ENCODE measurements at regions not wholly inside any gene's neighbourhood (a gene's known extent, or its start where the extent isn't known, plus 50 kb on each side); places are given as distances from the start of the nearest gene placed in this dataset.

DNA sequence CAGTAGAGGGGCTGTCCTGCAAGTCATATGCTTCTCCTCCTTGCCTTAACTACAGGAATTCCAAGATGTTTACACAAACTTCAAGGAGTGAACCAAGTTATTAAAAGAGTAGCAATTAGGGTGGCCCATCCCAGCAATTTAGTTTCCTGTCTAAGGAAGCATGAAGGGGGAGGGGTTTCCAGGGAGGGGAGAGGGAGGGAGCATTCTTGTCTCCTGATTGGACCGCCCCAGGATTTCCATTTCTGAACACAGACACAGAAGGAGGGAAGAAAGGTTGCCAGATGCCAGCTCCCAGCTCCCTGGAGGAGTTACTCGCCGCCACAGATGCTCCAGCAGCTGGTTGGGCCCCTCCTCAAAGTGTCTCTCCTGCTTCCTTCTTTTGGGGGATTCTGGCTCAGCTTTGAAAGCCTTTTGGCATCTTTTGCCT, 107.6 kb downstream of the TRIB2 start (continued):
- TF ChIP-seq, protein P1, sequence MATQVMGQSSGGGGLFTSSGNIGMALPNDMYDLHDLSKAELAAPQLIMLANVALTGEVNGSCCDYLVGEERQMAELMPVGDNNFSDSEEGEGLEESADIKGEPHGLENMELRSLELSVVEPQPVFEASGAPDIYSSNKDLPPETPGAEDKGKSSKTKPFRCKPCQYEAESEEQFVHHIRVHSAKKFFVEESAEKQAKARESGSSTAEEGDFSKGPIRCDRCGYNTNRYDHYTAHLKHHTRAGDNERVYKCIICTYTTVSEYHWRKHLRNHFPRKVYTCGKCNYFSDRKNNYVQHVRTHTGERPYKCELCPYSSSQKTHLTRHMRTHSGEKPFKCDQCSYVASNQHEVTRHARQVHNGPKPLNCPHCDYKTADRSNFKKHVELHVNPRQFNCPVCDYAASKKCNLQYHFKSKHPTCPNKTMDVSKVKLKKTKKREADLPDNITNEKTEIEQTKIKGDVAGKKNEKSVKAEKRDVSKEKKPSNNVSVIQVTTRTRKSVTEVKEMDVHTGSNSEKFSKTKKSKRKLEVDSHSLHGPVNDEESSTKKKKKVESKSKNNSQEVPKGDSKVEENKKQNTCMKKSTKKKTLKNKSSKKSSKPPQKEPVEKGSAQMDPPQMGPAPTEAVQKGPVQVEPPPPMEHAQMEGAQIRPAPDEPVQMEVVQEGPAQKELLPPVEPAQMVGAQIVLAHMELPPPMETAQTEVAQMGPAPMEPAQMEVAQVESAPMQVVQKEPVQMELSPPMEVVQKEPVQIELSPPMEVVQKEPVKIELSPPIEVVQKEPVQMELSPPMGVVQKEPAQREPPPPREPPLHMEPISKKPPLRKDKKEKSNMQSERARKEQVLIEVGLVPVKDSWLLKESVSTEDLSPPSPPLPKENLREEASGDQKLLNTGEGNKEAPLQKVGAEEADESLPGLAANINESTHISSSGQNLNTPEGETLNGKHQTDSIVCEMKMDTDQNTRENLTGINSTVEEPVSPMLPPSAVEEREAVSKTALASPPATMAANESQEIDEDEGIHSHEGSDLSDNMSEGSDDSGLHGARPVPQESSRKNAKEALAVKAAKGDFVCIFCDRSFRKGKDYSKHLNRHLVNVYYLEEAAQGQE (IDR thresholded peaks at IDR 0.05; ENCODE audit: unreplicated experiment): no peak
- TF ChIP-seq ZNF331 (CRISPR knock-in tag; IDR thresholded peaks at IDR 0.05; ENCODE audit: low read depth): no peak

DNA sequence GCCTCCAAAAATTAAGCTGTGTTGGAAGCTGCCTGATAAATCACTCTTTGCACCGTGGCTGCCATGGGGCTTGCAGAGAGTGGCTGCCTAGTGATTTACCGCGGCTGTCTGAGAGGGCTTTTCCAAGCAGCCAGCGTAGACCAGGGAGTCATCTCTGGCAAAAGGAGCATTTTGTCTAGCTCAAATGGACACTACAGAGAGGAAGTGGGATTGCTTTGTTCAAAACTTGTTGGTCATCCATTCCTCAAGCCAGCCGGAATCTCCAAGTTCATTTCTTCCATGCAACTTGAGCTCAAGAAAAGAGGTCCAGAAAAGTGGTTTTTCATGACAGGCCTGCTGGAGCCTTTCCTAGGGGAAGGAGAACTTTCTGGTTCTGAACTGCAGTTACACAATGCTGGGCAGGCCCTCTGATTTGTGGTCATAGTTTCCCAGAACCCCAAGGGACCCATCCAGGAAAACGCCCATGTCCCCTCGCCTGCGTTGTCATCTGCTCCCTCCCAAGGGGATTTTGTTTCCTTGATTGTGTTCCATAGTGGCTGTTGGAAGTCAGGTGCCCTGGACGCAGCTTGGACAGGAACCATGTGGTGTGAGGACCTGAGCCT, 108.1 kb downstream of the TRIB2 start:
- DNase-seq (ENCODE audit: low spot score) (no peak), ATAC-seq (no peak)
- Histone ChIP-seq H2AFZ (peak overlapping the region; percentile 76; the same call in 1 of the 2 replicates), H3K9me2 (ENCODE audit: insufficient read depth) (peaks cover 8% of the 10 kb centered on the region; the same call in 1 of the 2 replicates), H3K36me3 (ENCODE audit: insufficient read depth) (no peaks in the 10 kb centered on the region), H3K79me2 (replicated peaks; ENCODE audit: insufficient read depth) (no peaks in the 10 kb centered on the region), H3K4me2 (no peak overlapping the region), H4K20me1 (replicated peaks; ENCODE audit: insufficient read depth) (no peaks in the 10 kb centered on the region), H3F3A (replicated peaks; ENCODE audit: low read depth) (no peaks in the 10 kb centered on the region), H3K27me3 (ENCODE audit: insufficient read depth) (no peaks in the 10 kb centered on the region), H3K4me3 (no peak overlapping the region), H3K4me1 (ENCODE audit: insufficient read depth) (peaks cover 9% of the 10 kb centered on the region; the same call in 1 of the 2 replicates), H3K27ac (ENCODE audit: low read depth) (no peak overlapping the region)
- Mint-ChIP-seq H3K9me3 (no peaks in the 10 kb centered on the region), H3K36me3 (ENCODE audit: low read depth) (no peaks in the 10 kb centered on the region), H3K4me1 (peaks cover 16% of the 10 kb centered on the region), H3K27ac (no peak overlapping the region), H3K27me3 (ENCODE audit: insufficient read depth, low read depth, poor library complexity) (peaks cover 5% of the 10 kb centered on the region), H3K4me3 (no peak overlapping the region)
- TF ChIP-seq EZH2 (IDR thresholded peaks at IDR 0.05; ENCODE audit: low read depth, unreplicated experiment) (no peak), CREB1 (CRISPR knock-in tag; IDR thresholded peaks at IDR 0.05; ENCODE audit: low read depth) (no peak), NANOG (IDR thresholded peaks at IDR 0.05; ENCODE audit: borderline replicate concordance) (no peak), EZH2phosphoT487 (IDR thresholded peaks at IDR 0.05; ENCODE audit: unreplicated experiment) (no peak), POLR2AphosphoS5 (IDR thresholded peaks at IDR 0.05; ENCODE audit: low read depth) (no peak), JUNB (IDR thresholded peaks at IDR 0.05; ENCODE audit: unreplicated experiment) (no peak)
- TF ChIP-seq, protein P2, sequence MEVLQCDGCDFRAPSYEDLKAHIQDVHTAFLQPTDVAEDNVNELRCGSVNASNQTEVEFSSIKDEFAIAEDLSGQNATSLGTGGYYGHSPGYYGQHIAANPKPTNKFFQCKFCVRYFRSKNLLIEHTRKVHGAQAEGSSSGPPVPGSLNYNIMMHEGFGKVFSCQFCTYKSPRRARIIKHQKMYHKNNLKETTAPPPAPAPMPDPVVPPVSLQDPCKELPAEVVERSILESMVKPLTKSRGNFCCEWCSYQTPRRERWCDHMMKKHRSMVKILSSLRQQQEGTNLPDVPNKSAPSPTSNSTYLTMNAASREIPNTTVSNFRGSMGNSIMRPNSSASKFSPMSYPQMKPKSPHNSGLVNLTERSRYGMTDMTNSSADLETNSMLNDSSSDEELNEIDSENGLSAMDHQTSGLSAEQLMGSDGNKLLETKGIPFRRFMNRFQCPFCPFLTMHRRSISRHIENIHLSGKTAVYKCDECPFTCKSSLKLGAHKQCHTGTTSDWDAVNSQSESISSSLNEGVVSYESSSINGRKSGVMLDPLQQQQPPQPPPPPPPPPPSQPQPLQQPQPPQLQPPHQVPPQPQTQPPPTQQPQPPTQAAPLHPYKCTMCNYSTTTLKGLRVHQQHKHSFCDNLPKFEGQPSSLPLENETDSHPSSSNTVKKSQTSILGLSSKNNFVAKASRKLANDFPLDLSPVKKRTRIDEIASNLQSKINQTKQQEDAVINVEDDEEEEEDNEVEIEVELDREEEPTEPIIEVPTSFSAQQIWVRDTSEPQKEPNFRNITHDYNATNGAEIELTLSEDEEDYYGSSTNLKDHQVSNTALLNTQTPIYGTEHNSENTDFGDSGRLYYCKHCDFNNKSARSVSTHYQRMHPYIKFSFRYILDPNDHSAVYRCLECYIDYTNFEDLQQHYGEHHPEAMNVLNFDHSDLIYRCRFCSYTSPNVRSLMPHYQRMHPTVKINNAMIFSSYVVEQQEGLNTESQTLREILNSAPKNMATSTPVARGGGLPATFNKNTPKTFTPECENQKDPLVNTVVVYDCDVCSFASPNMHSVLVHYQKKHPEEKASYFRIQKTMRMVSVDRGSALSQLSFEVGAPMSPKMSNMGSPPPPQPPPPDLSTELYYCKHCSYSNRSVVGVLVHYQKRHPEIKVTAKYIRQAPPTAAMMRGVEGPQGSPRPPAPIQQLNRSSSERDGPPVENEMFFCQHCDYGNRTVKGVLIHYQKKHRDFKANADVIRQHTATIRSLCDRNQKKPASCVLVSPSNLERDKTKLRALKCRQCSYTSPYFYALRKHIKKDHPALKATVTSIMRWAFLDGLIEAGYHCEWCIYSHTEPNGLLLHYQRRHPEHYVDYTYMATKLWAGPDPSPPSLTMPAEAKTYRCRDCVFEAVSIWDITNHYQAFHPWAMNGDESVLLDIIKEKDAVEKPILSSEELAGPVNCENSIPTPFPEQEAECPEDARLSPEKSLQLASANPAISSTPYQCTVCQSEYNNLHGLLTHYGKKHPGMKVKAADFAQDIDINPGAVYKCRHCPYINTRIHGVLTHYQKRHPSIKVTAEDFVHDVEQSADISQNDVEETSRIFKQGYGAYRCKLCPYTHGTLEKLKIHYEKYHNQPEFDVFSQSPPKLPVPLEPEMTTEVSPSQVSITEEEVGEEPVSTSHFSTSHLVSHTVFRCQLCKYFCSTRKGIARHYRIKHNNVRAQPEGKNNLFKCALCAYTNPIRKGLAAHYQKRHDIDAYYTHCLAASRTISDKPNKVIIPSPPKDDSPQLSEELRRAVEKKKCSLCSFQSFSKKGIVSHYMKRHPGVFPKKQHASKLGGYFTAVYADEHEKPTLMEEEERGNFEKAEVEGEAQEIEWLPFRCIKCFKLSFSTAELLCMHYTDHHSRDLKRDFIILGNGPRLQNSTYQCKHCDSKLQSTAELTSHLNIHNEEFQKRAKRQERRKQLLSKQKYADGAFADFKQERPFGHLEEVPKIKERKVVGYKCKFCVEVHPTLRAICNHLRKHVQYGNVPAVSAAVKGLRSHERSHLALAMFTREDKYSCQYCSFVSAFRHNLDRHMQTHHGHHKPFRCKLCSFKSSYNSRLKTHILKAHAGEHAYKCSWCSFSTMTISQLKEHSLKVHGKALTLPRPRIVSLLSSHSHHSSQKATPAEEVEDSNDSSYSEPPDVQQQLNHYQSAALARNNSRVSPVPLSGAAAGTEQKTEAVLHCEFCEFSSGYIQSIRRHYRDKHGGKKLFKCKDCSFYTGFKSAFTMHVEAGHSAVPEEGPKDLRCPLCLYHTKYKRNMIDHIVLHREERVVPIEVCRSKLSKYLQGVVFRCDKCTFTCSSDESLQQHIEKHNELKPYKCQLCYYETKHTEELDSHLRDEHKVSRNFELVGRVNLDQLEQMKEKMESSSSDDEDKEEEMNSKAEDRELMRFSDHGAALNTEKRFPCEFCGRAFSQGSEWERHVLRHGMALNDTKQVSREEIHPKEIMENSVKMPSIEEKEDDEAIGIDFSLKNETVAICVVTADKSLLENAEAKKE (CRISPR knock-in tag; IDR thresholded peaks at IDR 0.05): no peak
- TF ChIP-seq, protein P3, sequence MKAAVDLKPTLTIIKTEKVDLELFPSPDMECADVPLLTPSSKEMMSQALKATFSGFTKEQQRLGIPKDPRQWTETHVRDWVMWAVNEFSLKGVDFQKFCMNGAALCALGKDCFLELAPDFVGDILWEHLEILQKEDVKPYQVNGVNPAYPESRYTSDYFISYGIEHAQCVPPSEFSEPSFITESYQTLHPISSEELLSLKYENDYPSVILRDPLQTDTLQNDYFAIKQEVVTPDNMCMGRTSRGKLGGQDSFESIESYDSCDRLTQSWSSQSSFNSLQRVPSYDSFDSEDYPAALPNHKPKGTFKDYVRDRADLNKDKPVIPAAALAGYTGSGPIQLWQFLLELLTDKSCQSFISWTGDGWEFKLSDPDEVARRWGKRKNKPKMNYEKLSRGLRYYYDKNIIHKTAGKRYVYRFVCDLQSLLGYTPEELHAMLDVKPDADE (IDR thresholded peaks at IDR 0.05): no peak
- TF ChIP-seq, protein P1 (IDR thresholded peaks at IDR 0.05; ENCODE audit: unreplicated experiment): no peak
